ENCODE measurements at regions not wholly inside any gene's neighbourhood (a gene's known extent, or its start where the extent isn't known, plus 50 kb on each side); places are given as distances from the start of the nearest gene placed in this dataset.
"Not testable (repeated sequence)": the region's sequence is repeated elsewhere in the genome, so short reads cannot be mapped to it uniquely, and the experiment has no call there.

DNA sequence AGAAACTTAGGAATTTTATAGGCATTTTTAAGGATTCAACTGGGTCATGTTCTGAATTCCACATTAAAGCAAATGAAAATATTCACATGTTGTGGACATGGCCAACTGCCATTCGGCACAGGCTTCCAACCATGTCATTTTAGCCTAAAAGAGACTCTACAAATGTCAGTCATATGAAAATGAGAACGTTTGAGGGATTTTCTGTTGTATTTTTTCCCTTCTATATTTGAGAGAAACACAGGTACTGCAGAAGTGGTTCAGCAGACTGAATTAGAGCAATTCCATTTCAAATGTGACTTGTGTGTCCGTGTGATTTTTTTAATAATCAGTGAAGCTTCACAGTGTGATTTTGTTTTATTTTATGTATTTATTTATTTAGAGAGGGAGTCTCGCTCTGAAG is 124.3 kb downstream of the TP53TG3F start:
- not testable (repeated sequence) for DNase-seq

DNA sequence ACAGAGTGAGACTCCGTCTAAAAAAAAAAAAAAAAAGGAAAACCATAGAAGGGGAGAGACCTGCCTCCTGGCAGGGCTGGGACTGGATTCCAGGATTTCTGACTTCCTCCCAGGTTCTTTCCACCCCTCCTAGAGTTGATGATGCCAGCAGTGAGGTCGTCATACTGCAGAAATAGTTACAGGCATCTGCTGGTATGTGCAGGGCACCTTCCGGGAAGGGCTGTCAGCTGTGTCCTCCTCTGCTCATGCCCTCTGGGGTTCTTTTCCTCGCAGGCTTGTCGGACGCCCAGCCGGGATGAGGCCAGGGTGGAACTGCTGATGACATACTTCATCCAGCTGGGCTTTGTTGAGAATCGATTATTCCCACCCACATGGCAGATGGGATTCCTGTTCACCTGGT is 129.2 kb downstream of the TP53TG3F start:
- DNase-seq, result not testable (repeated sequence)

DNA sequence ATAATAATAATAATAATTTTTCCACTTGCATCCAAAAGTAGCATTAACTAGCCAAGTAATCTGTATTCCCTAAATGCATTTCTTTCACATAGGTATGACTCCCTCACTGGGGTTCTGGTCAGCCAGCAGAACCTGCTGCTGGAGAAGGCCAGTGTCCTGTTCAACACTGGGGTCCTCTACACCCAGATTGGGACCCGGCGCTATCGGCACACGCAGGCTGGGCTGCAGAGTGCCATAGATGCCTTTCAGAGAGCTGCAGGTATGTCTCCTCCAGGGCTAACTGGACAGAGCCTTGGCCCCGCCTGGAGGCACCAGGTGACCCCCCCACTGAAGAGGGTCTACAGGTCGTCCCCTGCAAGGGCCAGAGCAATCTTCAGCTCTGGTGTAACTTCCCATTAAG is 133.9 kb downstream of the TP53TG3F start:
- not testable (repeated sequence) for DNase-seq

DNA sequence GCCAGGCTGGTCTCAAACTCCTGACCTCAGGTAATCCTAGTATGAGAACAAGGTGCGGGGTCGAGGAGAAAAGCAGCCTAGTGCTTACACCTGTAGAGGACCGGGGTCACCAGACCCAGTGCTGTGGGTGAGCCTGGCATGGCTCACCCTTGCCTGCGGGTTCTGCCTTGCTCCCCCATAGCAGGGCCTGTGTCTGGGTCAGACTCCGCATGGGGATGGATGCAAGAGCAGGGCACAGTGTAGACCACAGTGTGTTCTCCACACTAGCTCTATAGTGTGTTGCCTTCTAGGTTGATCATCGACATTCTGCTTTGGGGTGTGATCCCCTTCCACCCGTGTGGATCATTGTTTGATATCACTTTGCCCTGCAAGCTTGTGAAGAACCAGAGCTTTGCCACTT is 135.7 kb downstream of the TP53TG3F start:
- DNase-seq, result not testable (repeated sequence)

DNA sequence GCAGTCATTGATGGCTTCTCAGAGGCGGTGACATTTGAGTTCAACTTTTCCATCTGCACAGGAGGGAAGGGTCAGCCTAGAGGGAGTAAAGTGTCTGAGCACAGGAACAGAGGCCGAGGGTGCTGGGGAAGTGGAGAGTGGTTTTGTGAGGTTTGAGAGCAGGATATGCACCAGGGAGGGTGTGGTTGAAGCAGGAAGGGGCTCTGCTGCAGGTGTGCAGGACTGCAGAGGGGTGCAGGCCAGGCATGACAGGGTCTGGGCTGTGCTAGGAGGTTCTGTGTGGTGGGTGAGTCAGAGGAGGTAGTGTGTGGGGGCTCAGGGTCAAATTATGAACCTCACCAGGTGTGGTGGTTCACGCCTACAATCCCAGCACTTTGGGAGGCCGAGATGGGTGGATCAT is 141.6 kb downstream of the TP53TG3F start:
- DNase-seq, result not testable (repeated sequence)

DNA sequence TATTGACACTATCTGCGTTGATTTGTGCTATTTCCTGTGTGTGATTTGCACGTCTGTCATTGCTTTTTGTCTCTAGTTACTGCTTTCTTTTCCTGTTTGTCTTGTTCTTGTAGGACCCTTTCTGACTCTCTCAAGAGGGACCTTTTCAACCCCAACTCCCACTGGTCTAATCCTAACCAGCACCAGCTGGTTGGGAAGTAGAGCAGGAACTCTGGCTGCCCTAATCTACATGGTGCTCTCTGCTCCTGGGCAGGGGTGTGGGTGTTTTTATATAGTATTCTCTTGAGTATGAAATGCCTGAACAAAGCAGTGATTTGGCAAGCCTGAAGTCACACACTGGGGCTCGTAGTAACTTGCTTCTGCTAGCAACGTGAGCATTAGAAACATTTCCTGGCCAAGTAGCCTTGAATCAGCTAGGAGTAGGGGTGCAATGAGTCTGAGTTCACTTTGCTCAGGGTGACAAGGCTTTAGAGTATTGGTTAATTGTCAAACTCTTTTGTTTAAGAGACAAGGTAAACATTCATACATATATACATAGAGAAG is 164.2 kb downstream of the TP53TG3F start:
- not testable (repeated sequence) for DNase-seq

DNA sequence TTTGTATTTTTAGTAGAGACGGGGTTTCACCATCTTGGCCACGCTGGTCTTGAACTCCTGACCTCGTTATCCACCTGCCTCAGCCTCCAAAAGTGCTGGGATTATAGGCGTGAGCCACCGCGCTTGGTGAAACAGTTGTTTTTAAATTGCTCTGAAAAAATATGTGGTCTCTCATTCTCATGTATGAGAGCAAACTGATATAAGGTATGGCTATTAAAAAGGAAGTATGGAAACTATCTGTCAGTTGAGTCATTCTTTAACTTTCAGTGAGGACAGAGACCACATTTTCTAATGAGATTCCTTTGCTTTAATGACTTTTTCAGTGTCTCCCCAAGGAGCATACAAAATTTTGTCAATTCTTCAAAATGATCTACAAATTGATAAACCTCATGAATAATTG is 169.5 kb downstream of the TP53TG3F start:
- not testable (repeated sequence) for DNase-seq

DNA sequence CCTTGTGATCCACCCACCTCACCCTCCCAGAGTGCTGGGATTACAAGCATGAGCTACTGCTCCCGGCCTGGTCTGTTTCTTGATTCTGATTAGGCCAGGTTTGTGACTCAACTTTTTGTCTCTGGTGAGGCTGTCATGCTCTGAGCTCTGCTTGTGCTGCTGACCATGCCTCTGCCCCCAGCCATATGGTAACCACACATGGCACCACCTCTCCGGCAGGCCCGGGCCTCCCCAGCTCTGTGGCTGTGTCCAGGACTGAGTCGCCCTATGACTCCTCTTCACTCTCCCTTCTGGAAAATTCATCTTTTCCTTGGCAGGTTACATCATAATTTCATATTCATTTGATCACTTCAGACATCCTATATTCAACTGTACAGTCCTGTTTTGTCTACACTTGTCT is 172.3 kb downstream of the TP53TG3F start:
- not testable (repeated sequence) for DNase-seq

DNA sequence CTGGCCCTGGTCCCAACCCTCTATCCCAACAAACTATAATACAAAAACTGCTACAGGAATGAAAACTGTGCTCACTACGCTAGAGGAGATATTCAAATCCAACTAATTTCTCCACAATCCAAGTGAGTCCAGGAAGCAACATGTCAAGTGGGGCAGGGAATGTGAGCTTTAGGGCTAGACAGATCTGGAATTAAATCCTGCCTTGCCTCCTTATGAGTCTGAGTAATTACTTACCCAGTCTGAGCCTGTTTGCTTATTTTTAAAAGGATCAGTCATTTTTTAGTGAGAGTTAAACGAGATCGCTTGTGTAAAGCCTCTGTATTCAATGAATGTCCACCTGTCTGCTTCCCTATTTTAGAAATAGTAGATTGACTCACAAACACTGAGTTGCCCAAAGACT is 174.6 kb downstream of the TP53TG3F start:
- not testable (repeated sequence) for DNase-seq

DNA sequence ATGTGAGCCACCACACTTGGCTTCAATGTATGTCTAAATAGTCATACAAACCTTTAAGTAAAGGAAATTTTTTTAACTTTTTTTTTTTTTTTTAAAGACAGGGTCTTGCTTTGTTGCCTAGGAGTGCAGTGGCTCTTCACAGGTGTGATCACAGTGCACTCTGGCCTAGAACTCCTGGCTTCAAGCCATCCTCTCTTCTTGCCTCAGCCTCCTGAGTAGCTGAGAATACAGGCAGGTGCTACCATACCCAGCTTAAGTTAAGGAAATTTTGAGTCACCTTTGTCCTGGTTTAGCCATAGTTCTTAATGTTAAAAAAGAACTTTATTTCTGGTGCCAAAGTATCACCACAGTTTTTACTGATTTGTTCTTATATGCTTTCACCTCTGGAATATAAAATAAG is 177.3 kb downstream of the TP53TG3F start:
- not testable (repeated sequence) for DNase-seq

DNA sequence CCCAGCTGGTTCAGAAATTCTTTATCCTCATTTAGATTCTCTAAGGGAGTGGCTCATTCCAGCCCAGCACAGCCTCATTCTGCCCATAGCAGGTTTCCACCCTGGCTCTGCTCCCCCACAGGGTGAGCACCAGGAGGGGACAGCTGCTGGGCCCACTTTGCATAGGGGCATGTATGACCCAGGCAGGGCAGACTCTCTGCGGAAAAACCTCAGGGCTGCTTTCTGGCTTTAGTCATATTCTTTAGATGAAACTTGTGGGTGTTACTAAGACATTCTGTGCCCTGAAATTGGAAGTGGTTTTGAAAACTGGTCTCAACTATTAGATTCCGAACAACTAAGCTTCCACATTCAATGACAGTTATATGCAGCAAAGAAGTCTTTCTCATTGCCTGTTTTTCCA is 183.9 kb downstream of the TP53TG3F start:
- not testable (repeated sequence) for DNase-seq

DNA sequence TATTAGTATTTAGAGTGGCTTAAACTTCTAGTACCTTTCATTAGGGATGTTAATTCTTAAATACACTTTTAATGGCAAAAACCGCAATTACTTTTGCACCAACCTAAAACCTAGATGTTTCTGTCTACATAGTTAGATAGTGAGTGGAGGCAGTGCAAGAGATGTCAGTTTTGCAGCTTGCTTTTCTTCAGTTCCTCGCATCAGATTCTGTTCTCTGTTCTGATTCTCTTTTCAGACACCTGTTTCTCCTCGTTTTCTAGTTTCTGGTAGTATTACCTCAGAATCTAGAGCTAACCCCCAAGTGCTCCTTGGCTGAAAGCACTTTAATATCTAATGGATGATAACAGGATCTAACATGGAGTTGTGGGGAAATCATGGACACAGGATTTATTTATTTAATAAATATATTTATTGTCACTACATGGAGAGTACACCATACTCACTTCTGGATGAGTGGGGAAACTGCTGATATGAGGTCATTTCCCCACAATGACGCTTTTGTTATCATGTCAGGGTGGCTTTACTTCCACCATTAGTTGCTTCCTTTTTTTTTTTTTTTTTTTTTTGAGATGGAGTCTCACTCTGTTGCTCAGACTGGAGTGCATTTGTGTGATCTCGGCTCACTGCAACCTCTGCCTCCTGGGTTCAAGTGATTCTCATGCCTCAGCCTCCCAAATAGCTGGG is 184.4 kb downstream of the TP53TG3F start:
- not testable (repeated sequence) for DNase-seq

DNA sequence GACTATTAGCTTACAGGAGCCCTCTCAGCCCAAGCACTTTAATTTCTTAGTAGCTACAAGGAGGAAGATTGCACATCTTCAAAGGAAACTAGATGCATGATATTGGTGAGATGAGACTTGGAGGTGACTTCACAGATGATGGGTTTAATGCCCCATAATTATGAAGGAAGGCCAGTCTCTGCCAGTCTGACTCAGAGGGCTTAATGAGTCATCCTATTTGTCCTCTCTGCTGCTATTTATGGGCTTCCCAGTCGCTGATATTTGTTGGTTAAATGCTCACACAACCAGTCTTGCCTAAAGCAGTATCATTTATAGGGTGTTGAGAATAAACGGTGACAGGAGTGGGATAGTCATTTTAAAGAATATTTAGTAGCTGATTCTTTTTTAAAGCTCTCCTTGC is 187.0 kb downstream of the TP53TG3F start:
- DNase-seq, result not testable (repeated sequence)

DNA sequence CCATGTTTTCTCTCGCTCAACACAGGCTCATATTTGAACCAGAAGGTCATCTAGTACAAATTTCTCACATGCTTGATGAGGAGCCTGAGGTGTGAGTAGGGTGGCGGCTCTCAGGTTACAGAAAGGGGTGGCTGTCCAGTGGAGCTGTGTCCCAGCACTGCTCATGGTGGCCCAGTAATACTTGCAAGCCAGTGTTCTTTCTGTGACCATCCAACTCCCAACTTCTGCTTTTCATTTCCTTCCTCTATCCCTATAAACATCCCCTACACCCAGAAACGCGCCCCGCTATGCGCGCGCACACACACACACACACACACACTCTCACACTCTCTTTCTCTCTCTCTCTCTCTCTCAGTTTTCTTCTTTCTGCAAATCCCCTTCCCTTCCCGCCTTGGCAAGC is 196.3 kb downstream of the TP53TG3F start:
- DNase-seq, result not testable (repeated sequence)

DNA sequence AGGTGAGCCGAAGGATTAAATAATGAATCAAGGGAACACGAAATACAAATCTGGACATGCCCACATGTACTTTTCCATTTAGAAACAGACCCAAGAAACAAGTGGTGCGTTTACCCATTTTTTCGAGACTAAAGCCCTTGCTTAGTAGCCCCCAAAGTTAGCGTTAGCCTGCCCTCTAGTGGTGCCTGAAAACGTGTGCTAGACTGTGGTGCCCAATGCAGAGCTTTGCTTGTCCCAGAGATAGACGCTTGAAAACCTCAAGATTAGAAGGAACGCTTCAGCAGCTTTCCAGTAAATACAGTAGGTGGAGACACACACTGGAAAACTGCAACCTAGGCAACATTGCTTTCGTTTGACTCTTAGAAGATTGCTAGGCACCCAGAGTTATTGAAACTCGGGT is 197.0 kb downstream of the TP53TG3F start:
- DNase-seq, result not testable (repeated sequence)

DNA sequence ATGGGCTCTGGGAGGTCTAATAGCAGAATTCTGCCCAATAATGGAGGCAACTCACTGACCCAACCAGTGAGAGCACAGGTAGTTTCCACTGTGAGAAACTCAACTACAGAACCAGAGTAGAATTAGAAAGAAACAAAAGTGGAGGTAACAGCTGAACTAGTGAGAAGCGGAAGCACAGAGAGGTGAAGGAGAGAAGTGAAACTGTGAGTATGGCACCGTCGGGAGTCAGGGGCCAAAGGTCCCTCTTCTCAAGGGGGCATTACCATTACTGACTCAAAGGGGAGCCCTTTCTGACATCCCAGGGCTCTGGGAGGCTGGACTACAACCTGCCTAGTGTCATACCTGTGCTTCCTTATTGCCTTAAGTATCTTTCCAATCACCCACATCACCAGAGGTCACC is 198.3 kb downstream of the TP53TG3F start:
- not testable (repeated sequence) for DNase-seq

DNA sequence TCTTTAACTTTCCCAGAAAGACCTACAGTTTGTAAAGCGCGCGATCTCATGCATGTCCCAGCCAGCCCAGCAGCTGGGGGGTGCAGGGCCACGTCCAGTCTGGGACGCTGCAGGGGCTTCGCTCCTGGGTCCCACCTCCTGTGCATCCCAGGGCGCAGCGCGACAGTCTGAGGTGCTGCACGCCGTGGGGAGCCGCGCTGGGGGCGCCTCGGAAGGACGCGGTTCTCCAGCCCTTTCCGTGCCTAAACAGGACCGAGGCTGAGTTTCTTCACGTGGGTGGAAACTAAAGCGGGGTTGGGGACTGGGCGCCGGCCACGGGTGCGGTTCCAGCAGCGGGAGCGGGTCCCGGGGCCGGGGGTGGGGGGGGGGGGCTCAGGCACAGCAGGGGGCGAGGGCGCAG is 221.4 kb downstream of the TP53TG3F start:
- not testable (repeated sequence) for DNase-seq

DNA sequence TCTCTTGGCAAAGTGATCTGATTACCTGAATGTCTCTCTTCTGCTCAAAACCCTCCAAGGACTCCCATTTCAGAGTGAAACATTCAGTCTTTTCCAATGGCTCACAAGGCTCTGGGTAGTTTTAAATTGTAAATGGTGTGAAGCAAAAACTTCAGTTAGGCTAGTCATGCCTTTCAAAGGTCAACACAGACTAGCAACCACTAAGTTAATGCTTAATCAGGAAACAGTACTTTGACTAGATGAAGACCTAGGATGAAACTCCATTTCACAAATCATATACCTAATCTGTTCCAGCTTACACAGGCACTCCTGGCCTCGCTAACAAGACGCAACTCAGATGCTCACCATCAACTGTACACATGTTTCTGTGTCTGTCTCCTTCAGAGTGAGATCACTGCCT is 240.9 kb downstream of the TP53TG3F start:
- DNase-seq, result not testable (repeated sequence)

DNA sequence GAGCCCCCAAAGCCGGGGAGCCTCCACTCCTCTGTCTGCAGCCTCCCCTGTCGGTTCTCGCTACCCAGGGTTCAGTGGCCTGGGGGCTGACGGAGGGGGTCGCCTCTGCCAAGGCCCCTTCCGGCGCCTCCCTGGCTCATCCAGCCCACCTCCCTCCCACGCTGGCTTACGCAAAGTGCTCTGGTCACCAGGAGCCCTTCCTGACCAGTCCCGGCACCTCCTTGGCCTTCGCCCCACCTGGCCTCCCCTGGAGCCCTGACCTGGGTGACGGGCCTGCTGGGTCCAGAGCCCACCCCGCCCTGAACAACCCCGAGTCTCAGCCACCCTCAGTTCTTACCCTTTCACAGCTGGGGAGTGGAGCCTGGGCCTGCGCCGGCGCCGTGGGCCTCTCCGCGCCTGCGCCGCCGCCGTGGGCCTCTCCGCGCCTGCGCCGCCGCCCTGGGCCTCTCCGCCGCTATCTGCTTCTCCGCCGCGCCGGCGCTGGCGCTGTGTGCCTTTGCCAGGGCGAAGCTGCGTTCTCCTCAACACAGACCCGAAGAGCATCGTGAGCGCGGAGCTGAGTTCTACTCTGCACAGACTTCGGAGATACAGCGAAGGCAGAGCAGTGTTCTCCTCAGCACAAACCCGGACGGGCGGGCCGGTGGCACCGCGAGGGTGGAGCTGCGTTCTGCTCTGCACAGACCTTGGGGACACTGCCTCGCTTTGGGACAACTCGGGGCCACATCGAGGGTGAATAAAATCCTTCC is 247.6 kb downstream of the TP53TG3F start:
- DNase-seq, result not testable (repeated sequence)

DNA sequence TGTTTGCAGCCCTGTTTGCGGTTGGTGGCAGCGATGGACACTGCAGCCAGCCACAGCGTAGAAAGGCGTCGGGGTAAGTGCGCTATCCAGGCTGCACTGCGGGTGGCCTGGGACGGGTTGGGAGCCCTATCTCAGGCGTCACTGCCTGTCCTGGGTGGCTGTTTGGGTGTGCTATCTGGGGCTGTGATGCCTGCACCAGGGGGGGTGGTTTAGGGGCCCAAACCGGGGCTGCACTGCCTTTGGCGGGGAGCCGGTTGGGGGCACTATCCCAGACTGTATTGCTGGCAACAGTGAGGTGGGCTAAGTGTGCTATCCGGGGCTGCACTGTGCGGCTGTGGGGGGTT is 248.2 kb downstream of the TP53TG3F start:
- not testable (repeated sequence) for DNase-seq

DNA sequence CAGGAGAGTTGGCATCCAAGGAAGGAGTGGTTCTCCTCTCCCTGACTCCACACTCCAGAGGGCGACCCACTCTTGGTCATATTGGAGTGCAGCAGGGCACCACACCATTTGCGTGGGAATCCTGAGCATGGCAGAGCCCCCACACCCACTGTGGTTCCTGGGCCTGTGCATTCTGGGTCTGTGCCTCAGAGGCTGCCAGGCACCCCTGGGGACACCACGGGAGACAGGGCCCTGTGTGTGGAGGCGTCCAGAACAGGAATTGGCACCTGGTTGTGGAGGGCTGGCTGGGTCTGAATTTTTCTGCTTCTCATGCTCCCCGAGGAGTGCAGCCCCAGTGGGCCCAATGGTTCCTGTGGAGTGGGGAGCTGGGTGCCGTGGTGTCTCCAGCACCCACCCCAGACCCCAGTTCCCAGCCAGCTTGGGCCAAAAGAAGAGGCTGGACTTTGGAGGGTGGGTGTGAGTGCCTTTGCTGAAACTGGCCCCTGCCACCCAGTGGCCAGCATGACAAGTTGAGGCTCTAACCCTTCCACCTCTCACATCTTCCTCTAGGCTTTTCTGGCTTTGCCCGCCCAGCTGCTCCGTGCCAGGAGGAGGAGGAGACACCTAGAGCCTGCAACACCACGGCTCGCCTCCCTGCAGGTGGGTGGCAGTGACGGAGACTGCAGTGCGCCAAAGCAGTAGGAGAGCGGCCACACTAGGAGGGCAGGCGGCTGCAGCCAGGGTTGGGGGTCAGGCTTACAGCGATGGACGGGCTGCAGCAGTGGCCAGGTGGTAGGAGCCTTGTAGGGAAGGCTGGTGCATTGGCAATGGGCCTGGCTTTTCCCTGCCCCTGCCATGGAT is 250.7 kb downstream of the TP53TG3F start:
- DNase-seq, result not testable (repeated sequence)

DNA sequence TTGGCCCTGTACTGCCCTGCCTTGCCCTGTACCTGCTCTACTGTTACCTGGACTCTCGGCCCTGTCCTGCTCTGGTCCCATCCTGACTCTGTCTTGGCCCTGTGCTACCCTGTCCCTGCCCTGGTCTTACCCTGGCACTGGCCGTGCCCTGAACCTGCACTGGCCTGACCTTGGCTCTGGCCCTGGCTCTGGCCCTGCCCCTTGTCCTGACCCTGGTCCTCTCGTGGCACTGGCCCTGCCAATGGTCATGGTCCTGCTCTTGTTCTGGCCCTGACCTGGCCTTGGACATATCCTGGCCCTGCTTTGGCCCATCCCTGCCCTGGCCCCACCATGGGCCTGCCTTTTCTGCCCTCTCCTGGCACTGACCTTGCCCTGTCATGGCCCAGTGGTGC is 251.3 kb downstream of the TP53TG3F start:
- not testable (repeated sequence) for DNase-seq

DNA sequence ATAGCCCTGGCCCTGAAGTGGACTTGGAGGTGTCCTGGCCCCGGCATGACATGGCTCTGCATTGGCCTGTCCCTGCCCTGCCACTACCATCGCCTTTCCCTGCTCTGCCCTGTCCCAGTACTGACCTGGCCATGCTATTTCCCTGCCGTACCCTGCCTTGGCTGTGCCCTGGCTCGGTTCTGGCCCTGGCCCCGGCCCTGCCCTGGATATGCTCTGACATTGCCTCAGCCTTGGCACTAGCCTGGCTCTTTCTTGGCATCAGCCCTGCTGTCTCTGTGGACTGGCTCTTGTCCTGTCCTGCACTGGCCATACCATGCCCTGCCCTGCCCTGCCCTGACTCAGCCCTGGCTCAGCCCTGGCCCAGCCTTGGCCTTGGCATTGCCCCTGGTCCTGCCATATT is 252.2 kb downstream of the TP53TG3F start:
- not testable (repeated sequence) for DNase-seq
